ENCODE measurements at regions not wholly inside any gene's neighbourhood (a gene's known extent, or its start where the extent isn't known, plus 50 kb on each side); places are given as distances from the start of the nearest gene placed in this dataset.

GRCh38 chr2:144213797-144214196, 306.1 kb downstream of the ZEB2 start:
- DNase-seq (ENCODE audit: low spot score), result peak; percentile 42

DNA sequence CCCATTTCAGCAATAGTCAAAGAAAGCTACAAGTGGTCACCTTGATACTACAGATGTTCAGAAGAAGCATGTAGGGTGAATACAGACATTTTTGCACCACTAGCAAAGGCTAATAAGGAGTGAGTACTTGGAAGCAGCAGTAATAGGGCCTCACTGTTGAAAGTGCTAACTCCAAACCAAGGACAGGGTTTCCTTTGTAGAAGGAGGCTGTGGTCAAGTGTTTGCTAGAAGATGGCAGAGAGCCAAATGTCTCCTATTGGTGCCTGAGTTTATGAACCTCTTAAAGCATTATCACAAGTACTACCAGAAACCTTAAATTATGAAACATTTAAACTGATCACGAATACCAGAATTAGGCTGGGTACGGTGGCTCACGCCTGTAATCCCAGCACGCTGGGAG, 308.1 kb downstream of the ZEB2 start:
- no peak for DNase-seq (ENCODE audit: low spot score)

DNA sequence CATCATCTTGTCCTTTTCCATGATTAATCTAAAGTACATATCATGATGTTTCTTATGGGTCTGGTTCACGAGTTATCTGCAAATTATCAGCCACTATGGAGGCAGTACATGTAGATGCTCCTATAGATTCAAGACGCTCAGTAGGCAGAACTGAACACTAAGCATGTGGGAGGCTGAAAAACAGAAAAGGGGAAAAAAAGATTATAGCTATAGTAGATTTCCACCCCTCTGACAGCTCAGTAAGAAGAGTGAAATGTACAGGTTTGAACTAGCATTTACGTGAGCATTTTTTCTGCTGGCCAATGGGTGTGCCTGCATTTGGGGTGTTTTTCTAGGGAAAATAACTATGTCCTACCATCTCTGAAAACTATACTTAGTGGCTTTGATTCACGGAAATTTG, 308.9 kb downstream of the ZEB2 start:
- DNase-seq (ENCODE audit: low spot score), result no peak

DNA sequence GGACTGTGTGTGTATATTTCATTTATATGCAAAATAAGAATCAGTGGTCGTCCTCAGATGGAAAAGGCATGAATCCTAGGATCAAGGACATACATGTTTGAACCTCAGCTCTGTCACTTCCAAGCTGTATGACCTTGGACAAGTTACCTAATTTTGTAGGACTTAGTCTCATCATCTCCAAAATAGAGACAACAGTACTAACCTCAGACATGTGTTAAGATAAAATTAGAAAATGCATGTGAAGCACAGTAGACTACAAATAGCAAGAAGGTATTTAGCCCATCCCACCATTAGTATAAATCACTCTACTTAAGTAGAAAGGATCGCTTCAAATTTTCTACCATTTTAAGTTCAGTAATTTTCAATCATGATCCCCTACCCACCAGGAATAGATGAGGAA, 309.8 kb downstream of the ZEB2 start:
- DNase-seq (ENCODE audit: low spot score), result no peak

GRCh38 chr2:144208924-144209323, 311.0 kb downstream of the ZEB2 start:
- no peak for DNase-seq (ENCODE audit: low spot score)

GRCh38 chr2:144206019-144206418, 313.9 kb downstream of the ZEB2 start:
- no peak for DNase-seq (ENCODE audit: low spot score)

DNA sequence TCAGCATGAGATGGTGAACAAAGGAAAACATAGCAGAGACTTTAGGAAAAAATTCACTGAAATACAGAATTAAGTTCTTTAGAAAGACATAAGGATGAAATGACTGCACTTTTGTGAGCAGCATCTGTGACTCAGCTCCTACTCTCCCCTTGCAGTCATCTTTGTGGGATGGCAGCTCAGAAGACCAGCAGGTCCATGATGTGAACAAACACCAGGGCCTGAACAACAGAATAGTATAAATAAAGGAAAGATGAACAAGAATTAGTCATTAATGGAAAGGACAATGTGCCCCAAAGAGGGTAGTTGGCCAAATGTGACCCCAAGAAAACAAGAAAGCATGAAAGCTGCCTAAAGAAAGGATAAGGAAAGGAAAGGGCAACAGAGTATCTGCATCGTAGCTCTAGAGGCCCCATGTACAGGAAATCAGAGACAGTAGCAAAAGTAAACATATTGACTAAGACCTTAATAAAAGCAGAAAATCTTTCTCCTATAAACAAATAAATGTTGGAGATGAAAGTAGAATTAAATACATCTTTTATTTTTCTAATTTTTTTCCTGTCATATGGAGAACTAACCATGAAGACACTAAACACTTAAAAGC, 318.0 kb downstream of the ZEB2 start:
- DNase-seq (ENCODE audit: low spot score), result no peak

DNA sequence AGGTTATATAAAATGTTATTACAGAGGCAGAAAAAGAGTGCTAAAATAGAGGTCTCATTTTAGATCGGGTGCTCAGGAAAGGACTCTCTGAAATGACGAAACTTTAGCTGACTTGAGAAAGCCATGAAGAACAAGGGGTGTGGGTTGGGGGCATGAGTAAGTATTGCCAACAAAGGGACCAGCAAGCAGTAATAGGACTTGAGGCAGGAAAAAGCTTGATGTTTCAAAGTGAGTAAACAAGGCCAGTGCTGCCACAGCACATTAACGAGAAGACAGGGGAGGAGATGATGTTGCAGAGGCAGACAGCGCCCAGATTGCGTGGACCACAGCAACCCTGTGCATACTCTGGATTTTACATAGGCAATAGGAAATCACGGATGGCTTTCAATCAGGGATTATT, 318.8 kb downstream of the ZEB2 start:
- no peak for DNase-seq (ENCODE audit: low spot score)

GRCh38 chr2:144198116-144198515, 321.8 kb downstream of the ZEB2 start:
- DNase-seq (ENCODE audit: low spot score), result no peak

- DNase-seq (ENCODE audit: low spot score), result no peak
These were observed 325.4 kb downstream of the ZEB2 start for GRCh38 chr2:144194326-144195071.

GRCh38 chr2:144190908-144191605, 328.9 kb downstream of the ZEB2 start:
- DNase-seq (ENCODE audit: low spot score), result no peak

DNA sequence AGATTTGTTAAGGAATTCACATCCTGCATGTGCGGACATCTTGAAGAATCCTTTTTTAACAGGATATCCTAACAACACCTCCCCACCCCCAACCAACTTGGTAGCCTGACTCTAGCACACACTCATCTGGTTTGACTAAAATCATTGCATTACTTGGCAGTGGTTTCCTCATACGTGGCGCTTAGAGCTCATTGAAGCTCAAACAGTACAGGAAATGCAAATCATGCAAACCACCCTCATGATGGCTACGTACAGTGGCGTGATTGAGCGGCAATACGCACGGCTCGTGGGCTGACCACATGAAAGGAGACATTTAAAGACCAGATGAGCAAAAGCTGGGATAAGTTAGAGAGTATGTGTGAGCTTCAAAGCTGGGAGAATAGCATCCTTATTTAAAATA, 336.2 kb downstream of the ZEB2 start:
- peak; percentile 75 for DNase-seq (ENCODE audit: low spot score)

- DNase-seq (ENCODE audit: low spot score), result no peak
These were observed 338.9 kb downstream of the ZEB2 start for GRCh38 chr2:144181001-144181400.

GRCh38 chr2:144180131-144180530, 339.8 kb downstream of the ZEB2 start:
- DNase-seq (ENCODE audit: low spot score), result no peak

DNA sequence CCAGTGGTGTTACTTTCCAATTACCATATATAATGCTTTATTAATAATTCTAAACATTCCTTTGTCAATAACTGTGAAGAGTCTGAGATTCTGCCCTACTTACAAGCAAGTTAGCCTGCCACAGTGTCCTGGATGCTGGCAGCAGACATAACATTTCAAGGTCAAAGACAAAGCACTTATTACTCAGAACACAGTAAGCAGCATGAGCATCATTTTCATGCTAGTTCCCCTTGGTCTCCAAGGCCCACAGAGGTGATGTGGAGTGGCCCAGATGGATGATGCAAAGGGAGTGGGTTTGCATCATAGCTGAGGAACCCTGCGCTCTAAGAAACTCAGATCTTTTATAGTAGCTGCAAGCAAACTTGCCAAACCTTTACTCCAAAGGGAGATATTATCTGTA, 349.7 kb downstream of the ZEB2 start:
- DNase-seq (ENCODE audit: low spot score), result no peak

GRCh38 chr2:144166743-144167142, 353.2 kb downstream of the ZEB2 start:
- DNase-seq (ENCODE audit: low spot score), result no peak

DNA sequence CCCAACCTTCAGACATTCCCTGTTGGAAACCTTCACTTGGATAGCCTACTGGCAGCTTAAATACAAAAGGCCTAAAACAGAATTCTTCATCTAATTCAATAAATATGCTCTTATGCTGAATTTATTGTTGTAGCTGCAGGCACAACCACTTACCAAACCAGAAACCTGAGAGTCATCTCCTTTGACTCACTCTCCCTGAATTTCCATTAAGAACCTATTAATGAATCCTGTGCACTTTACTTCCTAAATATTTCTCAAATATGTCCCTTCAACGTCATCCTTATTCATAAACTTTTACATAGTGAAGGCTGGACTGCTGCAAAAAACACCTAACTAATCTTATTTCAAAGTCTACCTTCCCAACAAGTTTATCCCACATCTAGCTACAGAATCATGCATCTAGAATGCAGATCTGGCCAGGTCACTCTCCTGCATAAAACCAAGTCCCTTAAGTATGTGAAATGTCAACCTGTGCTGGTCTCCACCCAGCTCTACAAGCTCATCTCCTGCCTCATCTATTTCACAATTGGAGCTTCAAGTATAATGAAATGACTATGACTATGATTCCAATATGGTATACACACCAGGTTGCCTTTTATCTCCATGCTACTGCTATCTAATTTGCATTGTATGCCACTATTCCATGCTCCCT, 354.2 kb downstream of the ZEB2 start:
- no peak for DNase-seq (ENCODE audit: low spot score)

GRCh38 chr2:144163592-144163991, 356.3 kb downstream of the ZEB2 start:
- no peak for DNase-seq (ENCODE audit: low spot score)

- DNase-seq (ENCODE audit: low spot score), result peak; percentile 56
These were observed 357.3 kb downstream of the ZEB2 start for GRCh38 chr2:144162652-144163051.

DNA sequence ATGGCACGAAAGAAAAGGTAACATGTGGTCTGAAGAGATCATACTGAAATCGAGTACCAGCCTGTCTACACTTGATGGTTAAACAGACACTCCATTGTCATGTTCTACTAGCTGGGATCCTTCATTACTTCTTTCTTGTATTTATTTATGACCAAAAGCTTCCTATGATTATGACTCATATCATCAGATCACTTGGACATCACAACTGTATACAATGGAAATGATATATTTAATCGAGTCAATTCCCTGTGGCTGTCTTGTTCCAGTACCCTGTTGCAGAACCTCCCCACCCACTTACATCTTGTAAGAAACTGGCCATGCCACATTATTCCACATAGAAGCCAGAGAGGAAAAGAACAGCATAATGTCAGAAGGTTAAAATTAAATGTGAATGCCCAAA, 358.9 kb downstream of the ZEB2 start:
- no peak for DNase-seq (ENCODE audit: low spot score)

- no peak for DNase-seq (ENCODE audit: low spot score)
These were observed 360.7 kb downstream of the ZEB2 start for GRCh38 chr2:144159240-144159639.

GRCh38 chr2:144158096-144158495, 361.8 kb downstream of the ZEB2 start:
- no peak for DNase-seq (ENCODE audit: low spot score)
